Activated CD8-positive, alpha-beta T cell treated with anti-CD3 and anti-CD28 coated beads for 36 hours (primary cell): ENCODE measurements at regions not wholly inside any gene's neighbourhood (a gene's known extent, or its start where the extent isn't known, plus 50 kb on each side); places are given as distances from the start of the nearest gene placed in this dataset.

ENCODE experiments used
- ATAC-seq: fragments of 200-7000 bp; cut with Tn5 transposase; one replicate; pipeline ENCODE4 v1.10.0; 2021; ENCODE audit warnings: mild to moderate bottlenecking, moderate library complexity
- CTCF ChIA-PET: fragments of 350-600 bp; sonication (Branson Sonifier 250); formaldehyde crosslinking; loops from one replicate; lab custom pipeline; 2021; ENCODE audit warnings: antibody characterized with exemption; lab: Charles Lee
- POLR2A ChIA-PET: fragments of 350-600 bp; sonication (Branson Sonifier 250); formaldehyde crosslinking; loops from one replicate; lab custom pipeline; 2021; ENCODE audit warnings: antibody characterized with exemption; lab: Charles Lee
- DNase-seq: peaks from one replicate; pipeline ENCODE4 v3.0.0-alpha.2; 2020
- H3K27ac Mint-ChIP-seq: one replicate; pipeline ENCODE4 v1.8.0; 2021; ENCODE audit warnings: mild to moderate bottlenecking, mixed read lengths
- H3K27me3 Mint-ChIP-seq: one replicate; pipeline ENCODE4 v1.8.0; 2021; ENCODE audit warnings: mixed read lengths
- H3K36me3 Mint-ChIP-seq: one replicate; pipeline ENCODE4 v1.8.0; 2021; ENCODE audit warnings: low read depth, mixed read lengths
- H3K4me1 Mint-ChIP-seq: one replicate; pipeline ENCODE4 v1.8.0; 2021; ENCODE audit warnings: low read depth, mixed read lengths
- H3K4me3 Mint-ChIP-seq: one replicate; pipeline ENCODE4 v1.8.0; 2021; ENCODE audit warnings: mild to moderate bottlenecking, moderate library complexity, mixed read lengths
- H3K9me3 Mint-ChIP-seq: one replicate; pipeline ENCODE4 v1.8.0; 2021; ENCODE audit warnings: mixed read lengths
- intact Hi-C: fragments of 100-400 bp; cut with micrococcal nuclease; formaldehyde crosslinking; loops from one replicate; pipeline ENCODE4 v1.10.0; 2022
- TF ChIP-seq, protein P1 (sequence below): fragments of 200-600 bp; IDR thresholded peaks from one replicate; pipeline ENCODE4 v1.8.0; 2022; ENCODE audit warnings: antibody characterized with exemption, mild to moderate bottlenecking

DNA sequence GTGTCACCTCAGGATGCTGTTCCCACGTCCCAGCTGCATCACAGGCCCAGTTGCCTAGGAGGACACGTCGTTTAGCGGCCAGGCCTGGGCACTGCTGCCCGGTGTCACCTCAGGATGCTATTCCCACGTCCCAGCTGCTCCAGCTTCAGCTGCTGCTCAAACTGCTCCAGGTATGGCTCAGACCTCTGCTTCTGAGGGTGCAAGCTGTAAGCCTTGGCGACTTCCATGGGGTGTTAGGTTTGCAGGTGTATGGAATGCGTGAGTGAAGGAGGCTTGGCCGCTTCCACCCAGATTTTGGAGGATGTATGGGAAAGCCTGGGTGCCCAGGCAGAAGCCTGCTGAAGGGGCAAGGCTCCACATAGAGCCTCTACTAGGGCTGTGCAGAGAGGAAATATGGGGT lies 205.3 kb upstream of the B3GAT1 start:
- no peaks in the 10 kb centered on the region for H3K36me3 Mint-ChIP-seq
- no peak for DNase-seq
- CTCF ChIA-PET: no interaction called here
- intact Hi-C loops: no loop called here
- TF ChIP-seq, protein P1, sequence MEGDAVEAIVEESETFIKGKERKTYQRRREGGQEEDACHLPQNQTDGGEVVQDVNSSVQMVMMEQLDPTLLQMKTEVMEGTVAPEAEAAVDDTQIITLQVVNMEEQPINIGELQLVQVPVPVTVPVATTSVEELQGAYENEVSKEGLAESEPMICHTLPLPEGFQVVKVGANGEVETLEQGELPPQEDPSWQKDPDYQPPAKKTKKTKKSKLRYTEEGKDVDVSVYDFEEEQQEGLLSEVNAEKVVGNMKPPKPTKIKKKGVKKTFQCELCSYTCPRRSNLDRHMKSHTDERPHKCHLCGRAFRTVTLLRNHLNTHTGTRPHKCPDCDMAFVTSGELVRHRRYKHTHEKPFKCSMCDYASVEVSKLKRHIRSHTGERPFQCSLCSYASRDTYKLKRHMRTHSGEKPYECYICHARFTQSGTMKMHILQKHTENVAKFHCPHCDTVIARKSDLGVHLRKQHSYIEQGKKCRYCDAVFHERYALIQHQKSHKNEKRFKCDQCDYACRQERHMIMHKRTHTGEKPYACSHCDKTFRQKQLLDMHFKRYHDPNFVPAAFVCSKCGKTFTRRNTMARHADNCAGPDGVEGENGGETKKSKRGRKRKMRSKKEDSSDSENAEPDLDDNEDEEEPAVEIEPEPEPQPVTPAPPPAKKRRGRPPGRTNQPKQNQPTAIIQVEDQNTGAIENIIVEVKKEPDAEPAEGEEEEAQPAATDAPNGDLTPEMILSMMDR: no peak
- H3K4me3 Mint-ChIP-seq: no peak overlapping the region
- POLR2A ChIA-PET: no interaction called here
- ATAC-seq: no peak
- H3K27ac Mint-ChIP-seq: no peak overlapping the region
- peaks cover 3% of the 10 kb centered on the region for H3K27me3 Mint-ChIP-seq
- H3K4me1 Mint-ChIP-seq: no peaks in the 10 kb centered on the region
- no peaks in the 10 kb centered on the region for H3K9me3 Mint-ChIP-seq

DNA sequence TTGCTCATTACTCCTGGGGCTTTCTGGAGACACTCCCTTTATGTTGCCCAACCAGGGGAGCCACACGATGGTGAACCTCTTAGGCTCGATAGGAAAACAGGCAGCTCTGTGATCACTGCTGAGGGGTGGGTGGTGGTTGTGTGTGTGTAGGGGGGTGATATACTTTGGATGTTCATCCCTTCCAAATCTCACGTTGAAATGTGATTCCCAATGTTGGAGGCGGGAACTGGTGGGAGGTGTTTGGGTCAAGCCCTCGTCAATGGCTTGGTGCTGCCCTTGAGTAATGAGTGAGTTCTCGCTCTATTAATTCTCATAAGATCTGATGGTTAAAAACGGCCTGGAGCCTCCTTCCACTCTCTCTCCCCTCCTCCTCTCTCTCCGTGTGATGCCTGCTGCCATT lies 204.0 kb upstream of the B3GAT1 start:
- DNase-seq (no peak), ATAC-seq (no peak)
- POLR2A ChIA-PET: no interaction called here
- CTCF ChIA-PET: no interaction called here
- Mint-ChIP-seq H3K4me1 (no peaks in the 10 kb centered on the region), H3K36me3 (no peaks in the 10 kb centered on the region), H3K27ac (no peak overlapping the region), H3K4me3 (no peak overlapping the region), H3K27me3 (no peaks in the 10 kb centered on the region), H3K9me3 (no peaks in the 10 kb centered on the region)
- intact Hi-C loops: no loop called here
- TF ChIP-seq, protein P1: no peak

DNA sequence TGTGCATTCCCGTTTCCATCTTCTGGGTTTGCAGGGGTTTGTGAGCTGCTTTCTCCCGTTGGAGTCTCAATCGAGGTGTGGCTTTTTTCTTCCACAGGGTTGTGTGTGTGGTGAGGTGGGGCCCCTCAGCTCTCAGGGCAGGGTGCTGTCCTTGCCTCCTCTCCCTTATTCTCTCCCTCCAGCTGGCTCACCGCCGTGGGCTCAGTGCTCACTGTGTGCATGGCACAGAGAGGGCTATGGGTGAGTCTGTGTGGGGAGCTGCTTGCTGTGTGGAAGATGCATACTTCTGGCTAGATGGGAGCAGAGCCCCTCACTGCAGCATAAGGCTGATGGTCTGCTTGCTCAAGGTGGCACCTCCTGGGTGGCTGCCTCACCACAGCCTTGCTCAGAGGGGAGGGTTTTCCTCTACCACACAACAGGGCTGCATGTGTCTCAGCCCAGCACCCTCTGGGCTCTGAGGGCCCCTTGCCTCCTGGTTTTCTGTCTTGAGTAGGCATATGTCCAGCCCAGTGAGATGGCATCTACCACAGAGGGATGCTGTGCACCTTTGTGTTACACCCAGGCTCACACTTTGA lies 203.1 kb upstream of the B3GAT1 start:
- H3K36me3 Mint-ChIP-seq: no peaks in the 10 kb centered on the region
- H3K27me3 Mint-ChIP-seq: peaks cover 2% of the 10 kb centered on the region
- ATAC-seq (no peak), DNase-seq (no peak)
- ChIA-PET POLR2A (no interaction called here), CTCF (no interaction called here)
- H3K9me3 Mint-ChIP-seq: no peaks in the 10 kb centered on the region
- no peaks in the 10 kb centered on the region for H3K4me1 Mint-ChIP-seq
- H3K27ac Mint-ChIP-seq: no peak overlapping the region
- intact Hi-C loops: no loop called here
- H3K4me3 Mint-ChIP-seq: no peak overlapping the region
- TF ChIP-seq, protein P1: no peak

DNA sequence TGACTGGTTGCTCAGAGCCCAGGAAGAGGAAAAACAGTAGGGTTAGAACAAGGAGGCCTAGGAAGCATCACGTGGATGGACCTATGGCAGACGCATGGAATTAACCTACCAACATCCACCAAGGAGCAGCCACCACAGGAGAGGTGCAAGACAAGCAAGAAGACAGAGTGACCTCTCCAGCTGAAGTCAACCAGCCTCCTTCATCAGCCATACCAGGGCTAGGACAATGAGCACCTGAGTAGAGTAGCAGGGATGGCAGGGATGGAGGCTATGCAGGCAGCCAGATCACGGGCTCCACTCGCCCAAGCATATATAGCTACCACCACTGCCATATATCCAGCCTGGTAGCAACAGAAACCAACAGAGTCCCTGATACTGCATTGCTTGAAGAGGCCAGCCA lies 202.1 kb upstream of the B3GAT1 start:
- CTCF ChIA-PET: no interaction called here
- Mint-ChIP-seq H3K27ac (no peak overlapping the region), H3K27me3 (peaks cover 4% of the 10 kb centered on the region), H3K36me3 (no peaks in the 10 kb centered on the region), H3K9me3 (no peaks in the 10 kb centered on the region), H3K4me1 (no peaks in the 10 kb centered on the region), H3K4me3 (no peak overlapping the region)
- intact Hi-C loops: no loop called here
- DNase-seq (no peak), ATAC-seq (no peak)
- TF ChIP-seq, protein P1: no peak
- POLR2A ChIA-PET: no interaction called here

DNA sequence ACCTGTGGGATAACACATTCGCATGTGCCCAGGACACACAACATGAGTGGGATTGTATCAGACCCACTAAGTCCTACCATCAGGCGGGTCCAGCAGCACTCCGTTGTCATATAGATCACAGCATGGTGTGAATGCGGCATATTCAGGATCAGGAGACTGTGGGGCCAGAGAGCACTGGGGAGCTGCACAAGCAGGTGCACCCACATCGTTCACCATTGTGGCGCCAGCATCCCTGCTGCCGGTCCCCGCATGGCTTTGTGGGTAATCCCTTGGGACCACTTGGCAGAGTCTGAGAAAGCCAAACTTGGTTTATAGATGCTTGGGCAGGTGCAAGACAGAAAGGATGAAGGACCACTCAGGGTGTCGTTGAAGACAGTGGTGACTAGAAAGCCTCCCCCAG lies 201.6 kb upstream of the B3GAT1 start:
- intact Hi-C loops: no loop called here
- Mint-ChIP-seq H3K4me3 (no peak overlapping the region), H3K27me3 (peaks cover 4% of the 10 kb centered on the region), H3K4me1 (no peaks in the 10 kb centered on the region), H3K36me3 (no peaks in the 10 kb centered on the region), H3K27ac (no peak overlapping the region), H3K9me3 (no peaks in the 10 kb centered on the region)
- TF ChIP-seq, protein P1: no peak
- no peak for ATAC-seq
- CTCF ChIA-PET: no interaction called here
- POLR2A ChIA-PET: no interaction called here
- no peak for DNase-seq
